ENCODE measurements at regions not wholly inside any gene's neighbourhood (a gene's known extent, or its start where the extent isn't known, plus 50 kb on each side); places are given as distances from the start of the nearest gene placed in this dataset.
A peak's percentile ranks its signal among the peaks of the same experiment; 100 is the strongest.

DNA sequence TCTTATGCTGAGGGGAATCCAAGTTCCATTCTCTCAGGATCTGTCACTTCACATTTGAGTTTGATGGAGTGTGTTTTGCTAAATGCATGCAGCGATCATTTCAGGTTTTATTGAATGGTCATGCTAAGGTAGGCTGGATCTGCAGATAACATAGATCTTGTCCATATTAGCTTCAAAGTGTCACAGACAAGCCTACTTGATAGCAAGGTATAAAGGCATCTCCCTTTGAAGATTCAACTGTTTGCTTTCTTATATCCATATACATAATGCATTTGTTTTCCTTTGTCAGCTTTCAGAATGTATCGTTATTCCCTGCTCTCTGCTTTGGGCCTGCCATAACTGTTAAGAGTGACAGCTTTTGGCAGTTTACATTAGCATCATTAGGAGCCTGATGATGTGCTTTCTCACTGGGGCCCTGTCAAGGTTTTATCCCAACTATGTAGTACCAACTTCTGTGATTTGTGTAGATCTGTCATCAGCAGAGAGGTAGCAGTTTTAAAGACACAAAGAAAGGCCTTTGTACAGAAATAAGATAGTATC is 604.3 kb upstream of the CDH7 start:
- TF ChIP-seq, protein P1, sequence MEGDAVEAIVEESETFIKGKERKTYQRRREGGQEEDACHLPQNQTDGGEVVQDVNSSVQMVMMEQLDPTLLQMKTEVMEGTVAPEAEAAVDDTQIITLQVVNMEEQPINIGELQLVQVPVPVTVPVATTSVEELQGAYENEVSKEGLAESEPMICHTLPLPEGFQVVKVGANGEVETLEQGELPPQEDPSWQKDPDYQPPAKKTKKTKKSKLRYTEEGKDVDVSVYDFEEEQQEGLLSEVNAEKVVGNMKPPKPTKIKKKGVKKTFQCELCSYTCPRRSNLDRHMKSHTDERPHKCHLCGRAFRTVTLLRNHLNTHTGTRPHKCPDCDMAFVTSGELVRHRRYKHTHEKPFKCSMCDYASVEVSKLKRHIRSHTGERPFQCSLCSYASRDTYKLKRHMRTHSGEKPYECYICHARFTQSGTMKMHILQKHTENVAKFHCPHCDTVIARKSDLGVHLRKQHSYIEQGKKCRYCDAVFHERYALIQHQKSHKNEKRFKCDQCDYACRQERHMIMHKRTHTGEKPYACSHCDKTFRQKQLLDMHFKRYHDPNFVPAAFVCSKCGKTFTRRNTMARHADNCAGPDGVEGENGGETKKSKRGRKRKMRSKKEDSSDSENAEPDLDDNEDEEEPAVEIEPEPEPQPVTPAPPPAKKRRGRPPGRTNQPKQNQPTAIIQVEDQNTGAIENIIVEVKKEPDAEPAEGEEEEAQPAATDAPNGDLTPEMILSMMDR (IDR thresholded peaks at IDR 0.05): no peak
- 69 to 72% methylated on average over 2 of the region's 2 CpGs for WGBS, 2 donors
- H3K4me3 ChIP-seq: no peak overlapping the region
- H3K9me3 ChIP-seq: peaks cover 0 to 17% (median 0%) of the 10 kb centered on the region in 11 donors
- no peaks in the 10 kb centered on the region for H3K36me3 ChIP-seq
- intact Hi-C loops (cut with DNase I): no loop called here
- ATAC-seq (no peak), DNase-seq (no peak)
- no peaks in the 10 kb centered on the region for H3K27me3 ChIP-seq
- no peak overlapping the region for H3K27ac ChIP-seq
- no peaks in the 10 kb centered on the region for H3K4me1 ChIP-seq

DNA sequence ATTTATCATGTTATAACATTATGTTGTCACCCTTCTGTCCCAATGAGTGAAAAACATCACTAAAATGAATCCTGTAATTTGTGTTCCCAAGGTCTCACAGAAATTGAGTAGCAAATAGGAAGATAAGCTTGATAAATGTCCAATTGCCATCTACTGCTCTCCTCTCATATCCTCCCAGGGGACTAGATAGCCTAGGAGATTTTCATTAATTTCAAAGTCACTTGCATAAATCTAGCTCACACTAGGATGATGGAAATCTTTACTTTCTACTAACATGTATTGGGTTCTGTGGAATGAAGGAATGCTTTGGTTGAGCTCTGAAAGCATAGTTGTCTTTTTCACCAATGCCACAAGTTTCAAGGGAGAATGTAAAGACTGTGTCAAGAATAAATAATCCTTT is 605.5 kb upstream of the CDH7 start:
- H3K36me3 ChIP-seq: no peaks in the 10 kb centered on the region
- H3K27me3 ChIP-seq: no peaks in the 10 kb centered on the region
- DNase-seq (no peak), ATAC-seq (no peak)
- intact Hi-C loops (cut with DNase I): no loop called here
- no peak overlapping the region for H3K4me3 ChIP-seq
- TF ChIP-seq, protein P1 (IDR thresholded peaks at IDR 0.05): no peak
- H3K27ac ChIP-seq: no peak overlapping the region
- H3K9me3 ChIP-seq: peaks cover 0 to 19% (median 0%) of the 10 kb centered on the region in 11 donors
- H3K4me1 ChIP-seq: no peaks in the 10 kb centered on the region

DNA sequence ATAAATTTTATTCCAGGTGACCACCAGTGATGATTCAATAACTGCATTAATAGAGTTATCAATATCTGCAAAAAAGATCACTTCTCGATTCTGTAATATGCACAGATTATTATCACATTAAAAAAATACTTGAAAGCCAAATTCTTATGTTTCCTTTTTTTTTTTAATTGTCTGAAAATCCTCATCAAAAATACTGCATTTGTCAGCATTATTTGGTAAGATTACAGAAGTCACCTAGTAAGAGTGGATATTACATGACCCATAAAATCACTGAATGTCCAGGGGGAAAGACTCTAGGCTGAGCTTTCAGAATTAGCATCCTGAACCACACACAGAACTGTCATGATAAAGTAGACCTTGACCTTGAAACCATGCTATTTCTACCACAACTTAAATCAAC is 617.2 kb upstream of the CDH7 start:
- no peaks in the 10 kb centered on the region for H3K36me3 ChIP-seq
- intact Hi-C loops (cut with DNase I): no loop called here
- no peaks in the 10 kb centered on the region for H3K4me1 ChIP-seq
- no peaks in the 10 kb centered on the region for H3K27me3 ChIP-seq
- no peak overlapping the region for H3K27ac ChIP-seq
- H3K9me3 ChIP-seq: peaks cover 0 to 25% (median 0%) of the 10 kb centered on the region in 11 donors
- ATAC-seq: no peak
- no peak overlapping the region for H3K4me3 ChIP-seq
- TF ChIP-seq, protein P1 (IDR thresholded peaks at IDR 0.05): no peak
- no peak for DNase-seq
- 77 to 84% methylated on average over 1 of the region's 1 CpG for WGBS, 2 donors

DNA sequence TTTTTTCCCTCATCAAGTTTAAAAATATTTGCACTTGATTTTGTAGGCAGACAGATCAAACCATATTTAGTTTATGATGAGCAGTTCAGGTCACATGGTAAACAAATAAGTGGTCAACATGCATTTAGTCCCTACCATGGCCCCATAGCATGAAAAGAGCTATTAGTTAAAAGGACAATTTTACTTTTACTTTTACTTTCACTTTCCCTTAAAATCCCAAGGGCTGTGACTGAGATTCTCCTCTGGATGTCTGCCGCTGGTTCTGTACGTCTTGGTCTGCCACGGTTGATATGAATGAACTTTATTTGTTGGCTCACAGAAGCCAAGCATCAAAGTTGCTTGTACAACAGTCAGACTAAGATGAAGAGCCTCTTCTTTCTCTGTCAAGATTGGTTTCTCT is 626.2 kb upstream of the CDH7 start:
- DNase-seq (no peak), ATAC-seq (no peak)
- Histone ChIP-seq H3K4me3 (peak overlapping the region in 4 of 10 donors; percentile 19 to 28 (median 26)), H3K27me3 (no peaks in the 10 kb centered on the region), H3K9me3 (peaks cover 0 to 21% (median 6%) of the 10 kb centered on the region in 11 donors), H3K36me3 (no peaks in the 10 kb centered on the region), H3K27ac (no peak overlapping the region), H3K4me1 (no peaks in the 10 kb centered on the region)
- TF ChIP-seq, protein P1 (IDR thresholded peaks at IDR 0.05): no peak
- WGBS, 2 donors: 70% methylated on average over 3 of the region's 3 CpGs
- intact Hi-C loops (cut with DNase I): no loop called here

Data from heart right ventricle (tissue), 16 donors.